Caco-2 (cell line): ENCODE measurements at regions not wholly inside any gene's neighbourhood (a gene's known extent, or its start where the extent isn't known, plus 50 kb on each side); places are given as distances from the start of the nearest gene placed in this dataset.

Experiments
- BruUV-seq: library from RNA; stranded (reverse); fragments of 400-500 nt; replicated peaks from 2 replicates; lab custom pipeline; 2021; lab: Mats Ljungman, UMichigan
- CTCF ChIA-PET: fragments of 300-600 bp; sonication (Branson Sonifier 250); formaldehyde crosslinking; loops from one replicate; lab custom pipeline; 2022; ENCODE audit warnings: antibody characterized with exemption; lab: Charles Lee
- POLR2A ChIA-PET: fragments of 300-600 bp; sonication (Branson Sonifier 250); formaldehyde crosslinking; loops from one replicate; lab custom pipeline; 2022; ENCODE audit warnings: antibody characterized with exemption; lab: Charles Lee
- DNase-seq, 2 experiments: peaks; one replicate each; pipeline versions ENCODE4 v3.0.0 to v3.0.0-alpha.2; 2020 to 2022
- H3K27me3 ChIP-seq: replicated peaks from 2 replicates; pipeline ENCODE4 v1.6.0; 2011; ENCODE audit warnings: low read length; ENCODE audit not compliant: control insufficient read depth, insufficient read depth
- H3K36me3 ChIP-seq: 2 replicates; pipeline ENCODE4 v1.5.1; 2011; ENCODE audit warnings: low read length; ENCODE audit not compliant: control insufficient read depth, insufficient read depth
- H3K4me1 ChIP-seq: fragments of 250-450 bp; sonication (Bioruptor Pico); 2 replicates; pipeline ENCODE4 v1.5.1; 2020; ENCODE audit warnings: mild to moderate bottlenecking
- H3K4me3 ChIP-seq: 2 replicates; pipeline ENCODE4 v1.5.1; 2011; ENCODE audit warnings: low read depth, mild to moderate bottlenecking, control low read depth, low read length
- H3K9me3 ChIP-seq: fragments of 250-450 bp; sonication (Bioruptor Pico); 2 replicates; pipeline ENCODE4 v1.5.1; 2020; ENCODE audit warnings: mild to moderate bottlenecking, moderate library complexity
- H3K27ac Mint-ChIP-seq: one replicate; pipeline ENCODE4 v1.8.0; 2022; ENCODE audit warnings: mixed read lengths; ENCODE audit not compliant: unreplicated experiment
- H3K27me3 Mint-ChIP-seq: one replicate; pipeline ENCODE4 v1.8.0; 2022; ENCODE audit warnings: mixed read lengths; ENCODE audit not compliant: insufficient read depth, unreplicated experiment
- H3K36me3 Mint-ChIP-seq: one replicate; pipeline ENCODE4 v1.8.0; 2022; ENCODE audit warnings: mild to moderate bottlenecking, mixed read lengths; ENCODE audit not compliant: insufficient read depth, unreplicated experiment
- H3K4me1 Mint-ChIP-seq: one replicate; pipeline ENCODE4 v1.8.0; 2022; ENCODE audit warnings: low read depth, mixed read lengths; ENCODE audit not compliant: unreplicated experiment
- H3K4me3 Mint-ChIP-seq: one replicate; pipeline ENCODE4 v1.8.0; 2022; ENCODE audit warnings: mild to moderate bottlenecking, moderate library complexity, mixed read lengths; ENCODE audit not compliant: unreplicated experiment
- H3K9me3 Mint-ChIP-seq: one replicate; pipeline ENCODE4 v1.8.0; 2022; ENCODE audit warnings: mixed read lengths; ENCODE audit not compliant: unreplicated experiment
- intact Hi-C: fragments of 100-400 bp; cut with micrococcal nuclease; formaldehyde crosslinking; loops from one replicate; pipeline ENCODE4 v1.10.0; 2022; ENCODE audit not compliant: unreplicated experiment
- TF ChIP-seq, protein P1 (sequence below), 2 experiments: fragments of 200-600 bp in 1 of 2; IDR thresholded peaks; 1 replicate in 1 of 2; 2 replicates in 1 of 2; pipeline versions ENCODE4 v1.5.1 to v1.8.0; 2011 to 2022; ENCODE audit warnings: antibody characterized with exemption in 1 of 2, control low read depth in 1 of 2, inconsistent platforms in 1 of 2, low read depth in 1 of 2, low read length in 1 of 2, mild to moderate bottlenecking in 1 of 2, moderate library complexity in 1 of 2; ENCODE audit not compliant: insufficient read depth in 1 of 2, severe bottlenecking in 1 of 2, unreplicated experiment in 1 of 2

- ChIA-PET CTCF (no interaction called here), POLR2A (no interaction called here)
- TF ChIP-seq, protein P1, sequence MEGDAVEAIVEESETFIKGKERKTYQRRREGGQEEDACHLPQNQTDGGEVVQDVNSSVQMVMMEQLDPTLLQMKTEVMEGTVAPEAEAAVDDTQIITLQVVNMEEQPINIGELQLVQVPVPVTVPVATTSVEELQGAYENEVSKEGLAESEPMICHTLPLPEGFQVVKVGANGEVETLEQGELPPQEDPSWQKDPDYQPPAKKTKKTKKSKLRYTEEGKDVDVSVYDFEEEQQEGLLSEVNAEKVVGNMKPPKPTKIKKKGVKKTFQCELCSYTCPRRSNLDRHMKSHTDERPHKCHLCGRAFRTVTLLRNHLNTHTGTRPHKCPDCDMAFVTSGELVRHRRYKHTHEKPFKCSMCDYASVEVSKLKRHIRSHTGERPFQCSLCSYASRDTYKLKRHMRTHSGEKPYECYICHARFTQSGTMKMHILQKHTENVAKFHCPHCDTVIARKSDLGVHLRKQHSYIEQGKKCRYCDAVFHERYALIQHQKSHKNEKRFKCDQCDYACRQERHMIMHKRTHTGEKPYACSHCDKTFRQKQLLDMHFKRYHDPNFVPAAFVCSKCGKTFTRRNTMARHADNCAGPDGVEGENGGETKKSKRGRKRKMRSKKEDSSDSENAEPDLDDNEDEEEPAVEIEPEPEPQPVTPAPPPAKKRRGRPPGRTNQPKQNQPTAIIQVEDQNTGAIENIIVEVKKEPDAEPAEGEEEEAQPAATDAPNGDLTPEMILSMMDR (IDR thresholded peaks at IDR 0.05; ENCODE audit: insufficient read depth in 1 of 2, low read depth in 1 of 2, low read length in 1 of 2, severe bottlenecking in 1 of 2, unreplicated experiment in 1 of 2) = no peak
- Histone ChIP-seq H3K36me3 (no peaks in the 10 kb centered on the region), H3K27me3 (no peaks in the 10 kb centered on the region), H3K4me3 (no peak overlapping the region), H3K4me1 (no peaks in the 10 kb centered on the region), H3K9me3 (no peaks in the 10 kb centered on the region; the same call in 1 of the 2 replicates)
- no TSS peak for BruUV-seq
- H3K4me3 Mint-ChIP-seq = no peak overlapping the region
- no peaks in the 10 kb centered on the region for H3K36me3 Mint-ChIP-seq
- H3K4me1 Mint-ChIP-seq = no peaks in the 10 kb centered on the region
- no peaks in the 10 kb centered on the region for H3K9me3 Mint-ChIP-seq
- H3K27me3 Mint-ChIP-seq = peaks cover 2% of the 10 kb centered on the region
- no peak for DNase-seq
- intact Hi-C loops = no loop called here
- no peak overlapping the region for H3K27ac Mint-ChIP-seq
Measured at GRCh38 chr5:51156222-51156621, 227.0 kb upstream of the ISL1 start.

DNA sequence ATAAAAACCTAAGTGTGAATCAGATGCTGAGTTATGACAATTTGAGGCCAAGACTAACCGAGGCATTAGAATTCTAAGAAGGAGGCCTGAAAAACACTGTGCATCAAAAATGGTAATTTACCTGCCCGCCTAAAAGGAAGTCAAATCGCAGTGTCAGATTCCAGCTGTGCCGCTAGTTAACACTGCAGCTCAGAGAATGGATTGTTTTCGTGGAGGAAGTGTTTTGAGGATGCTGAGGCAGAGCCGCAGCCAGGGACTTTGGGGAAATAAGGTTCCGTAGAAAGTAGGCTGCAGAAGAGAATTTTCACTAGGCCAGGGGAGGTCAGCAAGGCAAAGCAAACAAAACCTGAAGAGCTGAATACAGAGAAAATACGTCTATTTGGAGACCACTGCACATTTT lies 226.4 kb upstream of the ISL1 start:
- Histone ChIP-seq H3K27me3 (no peaks in the 10 kb centered on the region), H3K9me3 (no peaks in the 10 kb centered on the region; the same call in 1 of the 2 replicates), H3K4me3 (no peak overlapping the region), H3K36me3 (no peaks in the 10 kb centered on the region), H3K4me1 (no peaks in the 10 kb centered on the region)
- DNase-seq = no peak
- Mint-ChIP-seq H3K4me1 (no peaks in the 10 kb centered on the region), H3K36me3 (no peaks in the 10 kb centered on the region), H3K4me3 (no peak overlapping the region), H3K27me3 (no peaks in the 10 kb centered on the region), H3K9me3 (no peaks in the 10 kb centered on the region), H3K27ac (no peak overlapping the region)
- ChIA-PET CTCF (no interaction called here), POLR2A (no interaction called here)
- BruUV-seq = no TSS peak
- intact Hi-C loops = no loop called here
- TF ChIP-seq, protein P1 (IDR thresholded peaks at IDR 0.05; ENCODE audit: insufficient read depth in 1 of 2, low read depth in 1 of 2, low read length in 1 of 2, severe bottlenecking in 1 of 2, unreplicated experiment in 1 of 2) = no peak

DNA sequence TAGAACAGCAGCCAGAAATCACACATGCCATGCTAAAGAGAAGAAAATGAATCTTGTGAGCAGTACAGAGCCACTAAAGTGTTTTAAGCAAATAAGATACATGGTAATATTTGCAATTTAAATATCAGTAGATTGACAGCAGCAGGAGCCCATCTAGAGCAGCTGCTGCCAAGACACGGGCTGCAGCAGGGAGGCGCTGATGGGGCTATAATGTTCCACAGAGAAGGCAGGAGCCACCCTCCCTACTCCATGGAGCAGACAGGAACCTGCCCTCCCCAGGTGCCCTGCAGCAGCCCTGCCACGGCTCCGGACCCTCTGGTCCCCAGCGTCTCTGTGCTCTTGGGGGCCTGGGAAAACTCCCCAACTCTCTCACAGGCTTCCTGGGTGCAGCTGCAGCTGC lies 224.1 kb upstream of the ISL1 start:
- H3K4me1 Mint-ChIP-seq = no peaks in the 10 kb centered on the region
- intact Hi-C loops = no loop called here
- H3K36me3 Mint-ChIP-seq = no peaks in the 10 kb centered on the region
- Histone ChIP-seq H3K9me3 (no peaks in the 10 kb centered on the region; the same call in 1 of the 2 replicates), H3K4me3 (no peak overlapping the region), H3K4me1 (no peaks in the 10 kb centered on the region), H3K27me3 (no peaks in the 10 kb centered on the region), H3K36me3 (no peaks in the 10 kb centered on the region)
- H3K27me3 Mint-ChIP-seq = no peaks in the 10 kb centered on the region
- peaks cover 10% of the 10 kb centered on the region for H3K9me3 Mint-ChIP-seq
- DNase-seq = no peak
- no peak overlapping the region for H3K4me3 Mint-ChIP-seq
- no TSS peak for BruUV-seq
- POLR2A ChIA-PET = no interaction called here
- no peak overlapping the region for H3K27ac Mint-ChIP-seq
- TF ChIP-seq, protein P1 (IDR thresholded peaks at IDR 0.05; ENCODE audit: insufficient read depth in 1 of 2, low read depth in 1 of 2, low read length in 1 of 2, severe bottlenecking in 1 of 2, unreplicated experiment in 1 of 2) = no peak
- CTCF ChIA-PET = no interaction called here
